ENCODE measurements at regions not wholly inside any gene's neighbourhood (a gene's known extent, or its start where the extent isn't known, plus 50 kb on each side); places are given as distances from the start of the nearest gene placed in this dataset.

DNA sequence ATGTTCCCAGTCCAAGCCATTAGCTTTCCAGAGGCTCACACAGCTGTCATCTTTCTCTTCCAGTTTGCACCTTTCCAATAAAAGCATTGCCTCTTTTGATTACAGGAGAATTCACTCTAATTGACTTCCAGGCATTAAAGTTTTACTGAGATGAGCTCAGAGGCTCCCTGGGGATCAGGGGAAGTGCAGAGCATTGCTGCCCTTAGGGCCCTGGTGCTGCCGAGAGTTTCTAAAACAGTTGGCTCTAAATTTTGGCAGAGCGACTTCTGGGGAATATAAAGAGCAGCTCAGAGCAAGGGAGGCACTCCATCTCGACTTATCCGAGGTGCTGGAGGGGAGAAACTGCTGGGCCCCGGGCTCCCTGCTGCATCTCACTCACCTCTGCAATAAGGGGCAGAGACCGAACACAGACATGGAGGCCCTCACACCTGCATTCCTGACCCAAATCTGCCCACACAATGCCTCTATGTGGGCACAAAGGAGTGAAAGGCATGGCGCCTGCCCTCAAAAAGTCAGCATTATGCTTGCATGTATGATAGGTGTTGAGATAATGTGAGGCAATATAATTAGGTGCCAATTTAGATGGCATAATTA is 61.7 kb downstream of the SCN11A start:
- Histone ChIP-seq H3K9me3 (ENCODE audit: low read length) (no peaks in the 10 kb centered on the region), H3K4me2 (ENCODE audit: low read length) (no peak overlapping the region), H4K20me1 (ENCODE audit: insufficient read depth, low read length) (no peaks in the 10 kb centered on the region), H2AFZ (ENCODE audit: low read length) (no peak overlapping the region), H3K4me3 (ENCODE audit: low read depth, low read length, poor library complexity, severe bottlenecking) (no peak overlapping the region), H3F3A (ENCODE audit: insufficient read depth, low read length) (no peaks in the 10 kb centered on the region), H3K36me3 (ENCODE audit: insufficient read depth, low read length) (no peaks in the 10 kb centered on the region), H3K27ac (ENCODE audit: low read depth, low read length, poor library complexity, severe bottlenecking) (no peak overlapping the region), H3K79me2 (ENCODE audit: insufficient read depth, low read length) (no peaks in the 10 kb centered on the region), H3K9me2 (ENCODE audit: low read depth, low read length) (no peaks in the 10 kb centered on the region), H3K27me3 (ENCODE audit: insufficient read depth, low read length) (no peaks in the 10 kb centered on the region; the same call in 1 of the 2 replicates), H3K4me1 (ENCODE audit: insufficient read depth, low read length, severe bottlenecking) (no peaks in the 10 kb centered on the region), H3K9ac (ENCODE audit: low read length) (no peak overlapping the region)
- no peak for TF ChIP-seq EZH2 (IDR thresholded peaks at IDR 0.05; ENCODE audit: borderline replicate concordance, low read length)
- TF ChIP-seq, protein P1, sequence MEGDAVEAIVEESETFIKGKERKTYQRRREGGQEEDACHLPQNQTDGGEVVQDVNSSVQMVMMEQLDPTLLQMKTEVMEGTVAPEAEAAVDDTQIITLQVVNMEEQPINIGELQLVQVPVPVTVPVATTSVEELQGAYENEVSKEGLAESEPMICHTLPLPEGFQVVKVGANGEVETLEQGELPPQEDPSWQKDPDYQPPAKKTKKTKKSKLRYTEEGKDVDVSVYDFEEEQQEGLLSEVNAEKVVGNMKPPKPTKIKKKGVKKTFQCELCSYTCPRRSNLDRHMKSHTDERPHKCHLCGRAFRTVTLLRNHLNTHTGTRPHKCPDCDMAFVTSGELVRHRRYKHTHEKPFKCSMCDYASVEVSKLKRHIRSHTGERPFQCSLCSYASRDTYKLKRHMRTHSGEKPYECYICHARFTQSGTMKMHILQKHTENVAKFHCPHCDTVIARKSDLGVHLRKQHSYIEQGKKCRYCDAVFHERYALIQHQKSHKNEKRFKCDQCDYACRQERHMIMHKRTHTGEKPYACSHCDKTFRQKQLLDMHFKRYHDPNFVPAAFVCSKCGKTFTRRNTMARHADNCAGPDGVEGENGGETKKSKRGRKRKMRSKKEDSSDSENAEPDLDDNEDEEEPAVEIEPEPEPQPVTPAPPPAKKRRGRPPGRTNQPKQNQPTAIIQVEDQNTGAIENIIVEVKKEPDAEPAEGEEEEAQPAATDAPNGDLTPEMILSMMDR (IDR thresholded peaks at IDR 0.05; ENCODE audit: low read length), result no peak

DNA sequence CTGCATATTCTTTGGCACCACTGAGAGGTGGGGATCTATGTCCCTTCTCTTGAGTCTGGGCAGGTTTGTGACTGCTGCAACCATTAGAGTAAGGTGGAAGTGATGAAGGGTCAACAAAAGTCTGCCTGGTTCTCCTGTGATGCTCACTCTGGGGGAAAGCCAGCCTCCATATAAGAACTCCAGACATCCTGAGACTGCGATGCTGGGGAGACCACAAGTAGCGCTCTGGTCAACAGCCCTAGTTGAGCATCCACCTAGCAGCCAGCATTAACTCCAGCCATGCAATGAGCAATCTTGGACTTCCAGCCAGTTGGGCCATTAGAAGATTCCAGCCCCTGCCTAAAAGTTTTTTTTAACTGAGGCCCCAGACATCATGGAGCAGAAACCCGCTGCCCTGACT is 62.8 kb downstream of the SCN11A start:
- Histone ChIP-seq H3K9ac (ENCODE audit: low read length) (no peak overlapping the region), H3K4me1 (ENCODE audit: insufficient read depth, low read length, severe bottlenecking) (no peaks in the 10 kb centered on the region), H3K9me3 (ENCODE audit: low read length) (no peaks in the 10 kb centered on the region), H2AFZ (ENCODE audit: low read length) (no peak overlapping the region), H3K27me3 (ENCODE audit: insufficient read depth, low read length) (no peaks in the 10 kb centered on the region; the same call in 1 of the 2 replicates), H3K27ac (ENCODE audit: low read depth, low read length, poor library complexity, severe bottlenecking) (no peak overlapping the region), H3K9me2 (ENCODE audit: low read depth, low read length) (no peaks in the 10 kb centered on the region), H3K79me2 (ENCODE audit: insufficient read depth, low read length) (no peaks in the 10 kb centered on the region), H3K4me3 (ENCODE audit: low read depth, low read length, poor library complexity, severe bottlenecking) (no peak overlapping the region), H3K4me2 (ENCODE audit: low read length) (no peak overlapping the region), H3F3A (ENCODE audit: insufficient read depth, low read length) (no peaks in the 10 kb centered on the region), H4K20me1 (ENCODE audit: insufficient read depth, low read length) (no peaks in the 10 kb centered on the region), H3K36me3 (ENCODE audit: insufficient read depth, low read length) (no peaks in the 10 kb centered on the region)
- TF ChIP-seq, protein P1 (IDR thresholded peaks at IDR 0.05; ENCODE audit: low read length), result no peak
- TF ChIP-seq EZH2 (IDR thresholded peaks at IDR 0.05; ENCODE audit: borderline replicate concordance, low read length), result no peak

DNA sequence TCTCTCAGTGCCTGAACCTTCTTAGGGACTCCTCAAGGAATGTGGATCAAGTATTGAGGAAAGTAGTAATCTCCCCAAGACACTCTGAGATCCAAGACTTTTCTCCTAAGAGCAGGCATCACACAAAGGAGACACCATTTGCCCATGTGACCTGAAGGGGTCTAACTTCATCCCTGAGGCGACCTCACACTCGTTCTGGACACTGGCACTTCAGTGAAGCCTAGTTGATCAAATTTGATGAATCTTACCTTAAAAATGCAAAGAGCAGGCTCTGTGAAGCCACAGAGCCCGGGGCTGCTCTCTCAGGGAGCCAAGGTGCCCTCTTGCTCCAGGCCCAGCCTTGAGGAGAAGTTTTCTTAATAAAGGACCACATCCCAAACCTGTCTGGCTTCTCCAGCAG is 64.3 kb downstream of the SCN11A start:
- Histone ChIP-seq H3K4me1 (ENCODE audit: insufficient read depth, low read length, severe bottlenecking) (no peaks in the 10 kb centered on the region), H3K9me3 (ENCODE audit: low read length) (no peaks in the 10 kb centered on the region), H3F3A (ENCODE audit: insufficient read depth, low read length) (no peaks in the 10 kb centered on the region), H3K36me3 (ENCODE audit: insufficient read depth, low read length) (no peaks in the 10 kb centered on the region), H3K27ac (ENCODE audit: low read depth, low read length, poor library complexity, severe bottlenecking) (no peak overlapping the region), H3K4me2 (ENCODE audit: low read length) (no peak overlapping the region), H3K27me3 (ENCODE audit: insufficient read depth, low read length) (peaks cover 7% of the 10 kb centered on the region), H3K79me2 (ENCODE audit: insufficient read depth, low read length) (no peaks in the 10 kb centered on the region), H4K20me1 (ENCODE audit: insufficient read depth, low read length) (no peaks in the 10 kb centered on the region), H3K9ac (ENCODE audit: low read length) (no peak overlapping the region), H2AFZ (ENCODE audit: low read length) (no peak overlapping the region), H3K4me3 (ENCODE audit: low read depth, low read length, poor library complexity, severe bottlenecking) (no peak overlapping the region), H3K9me2 (ENCODE audit: low read depth, low read length) (no peaks in the 10 kb centered on the region)
- TF ChIP-seq EZH2 (IDR thresholded peaks at IDR 0.05; ENCODE audit: borderline replicate concordance, low read length), result no peak
- TF ChIP-seq, protein P1 (IDR thresholded peaks at IDR 0.05; ENCODE audit: low read length), result no peak

Measured in OCI-LY1 (cell line).